ENCODE measurements at regions not wholly inside any gene's neighbourhood (a gene's known extent, or its start where the extent isn't known, plus 50 kb on each side); places are given as distances from the start of the nearest gene placed in this dataset.
A peak's percentile ranks its signal among the peaks of the same experiment; 100 is the strongest.

DNA sequence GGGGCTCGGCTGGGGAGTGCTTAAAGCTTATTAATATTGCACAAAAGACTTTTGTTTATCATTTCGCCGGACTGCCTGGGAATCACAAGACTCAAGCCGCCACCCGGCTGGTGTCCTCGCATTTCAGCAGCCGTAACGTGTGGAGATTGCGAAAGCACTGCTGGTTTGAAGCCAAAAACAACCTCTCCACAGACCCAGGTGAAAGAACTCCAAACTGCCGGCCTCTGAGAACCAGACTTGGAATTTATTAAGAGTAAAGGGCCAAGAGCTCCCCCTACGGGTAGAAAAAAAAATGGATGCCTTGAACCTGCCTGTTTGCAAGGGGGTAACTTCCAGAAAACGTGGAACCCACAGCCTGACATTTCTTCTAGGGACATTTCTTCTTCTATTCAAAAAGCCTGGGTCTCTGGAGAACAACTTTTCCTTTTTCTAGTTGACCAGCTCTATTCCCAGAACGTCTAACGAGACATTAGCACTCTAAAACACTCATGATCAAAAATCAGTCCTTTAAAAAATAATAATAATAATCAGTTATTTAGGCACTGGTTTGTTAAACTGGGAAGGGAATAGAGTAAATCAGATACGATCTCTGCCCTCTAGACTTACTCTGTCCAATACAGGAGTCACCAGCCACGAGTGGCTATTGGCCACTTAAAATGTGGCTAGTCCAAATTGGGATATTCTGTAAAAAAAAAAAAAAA lies 216.3 kb downstream of the C1D start (continued):
- no peak for TF ChIP-seq JARID2 (CRISPR knock-in tag; IDR thresholded peaks at IDR 0.05; ENCODE audit: insufficient replicate concordance)
- TF ChIP-seq XBP1 (CRISPR knock-in tag; IDR thresholded peaks at IDR 0.05) = no peak
- TF ChIP-seq PATZ1 (CRISPR knock-in tag; IDR thresholded peaks at IDR 0.05) = 0 out of 2 replicates have a peak, but pooled peaks have one; percentile 11
- TF ChIP-seq TGIF2 (CRISPR knock-in tag; IDR thresholded peaks at IDR 0.05) = no peak
- no peak for TF ChIP-seq RELA (CRISPR knock-in tag; IDR thresholded peaks at IDR 0.05)
- no peak for TF ChIP-seq ZBTB34 (CRISPR knock-in tag; IDR thresholded peaks at IDR 0.05)
- 0 out of 2 replicates have a peak, but pooled peaks have one; percentile 65 for TF ChIP-seq ZSCAN20 (CRISPR knock-in tag; IDR thresholded peaks at IDR 0.05; ENCODE audit: borderline replicate concordance)
- TF ChIP-seq, protein P1, sequence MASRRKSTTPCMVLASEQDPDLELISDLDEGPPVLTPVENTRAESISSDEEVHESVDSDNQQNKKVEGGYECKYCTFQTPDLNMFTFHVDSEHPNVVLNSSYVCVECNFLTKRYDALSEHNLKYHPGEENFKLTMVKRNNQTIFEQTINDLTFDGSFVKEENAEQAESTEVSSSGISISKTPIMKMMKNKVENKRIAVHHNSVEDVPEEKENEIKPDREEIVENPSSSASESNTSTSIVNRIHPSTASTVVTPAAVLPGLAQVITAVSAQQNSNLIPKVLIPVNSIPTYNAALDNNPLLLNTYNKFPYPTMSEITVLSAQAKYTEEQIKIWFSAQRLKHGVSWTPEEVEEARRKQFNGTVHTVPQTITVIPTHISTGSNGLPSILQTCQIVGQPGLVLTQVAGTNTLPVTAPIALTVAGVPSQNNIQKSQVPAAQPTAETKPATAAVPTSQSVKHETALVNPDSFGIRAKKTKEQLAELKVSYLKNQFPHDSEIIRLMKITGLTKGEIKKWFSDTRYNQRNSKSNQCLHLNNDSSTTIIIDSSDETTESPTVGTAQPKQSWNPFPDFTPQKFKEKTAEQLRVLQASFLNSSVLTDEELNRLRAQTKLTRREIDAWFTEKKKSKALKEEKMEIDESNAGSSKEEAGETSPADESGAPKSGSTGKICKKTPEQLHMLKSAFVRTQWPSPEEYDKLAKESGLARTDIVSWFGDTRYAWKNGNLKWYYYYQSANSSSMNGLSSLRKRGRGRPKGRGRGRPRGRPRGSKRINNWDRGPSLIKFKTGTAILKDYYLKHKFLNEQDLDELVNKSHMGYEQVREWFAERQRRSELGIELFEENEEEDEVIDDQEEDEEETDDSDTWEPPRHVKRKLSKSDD (CRISPR knock-in tag; IDR thresholded peaks at IDR 0.05; ENCODE audit: low read depth) = no peak
- no peak for TF ChIP-seq ZNF746 (CRISPR knock-in tag; IDR thresholded peaks at IDR 0.05)
- TF ChIP-seq, protein P2, sequence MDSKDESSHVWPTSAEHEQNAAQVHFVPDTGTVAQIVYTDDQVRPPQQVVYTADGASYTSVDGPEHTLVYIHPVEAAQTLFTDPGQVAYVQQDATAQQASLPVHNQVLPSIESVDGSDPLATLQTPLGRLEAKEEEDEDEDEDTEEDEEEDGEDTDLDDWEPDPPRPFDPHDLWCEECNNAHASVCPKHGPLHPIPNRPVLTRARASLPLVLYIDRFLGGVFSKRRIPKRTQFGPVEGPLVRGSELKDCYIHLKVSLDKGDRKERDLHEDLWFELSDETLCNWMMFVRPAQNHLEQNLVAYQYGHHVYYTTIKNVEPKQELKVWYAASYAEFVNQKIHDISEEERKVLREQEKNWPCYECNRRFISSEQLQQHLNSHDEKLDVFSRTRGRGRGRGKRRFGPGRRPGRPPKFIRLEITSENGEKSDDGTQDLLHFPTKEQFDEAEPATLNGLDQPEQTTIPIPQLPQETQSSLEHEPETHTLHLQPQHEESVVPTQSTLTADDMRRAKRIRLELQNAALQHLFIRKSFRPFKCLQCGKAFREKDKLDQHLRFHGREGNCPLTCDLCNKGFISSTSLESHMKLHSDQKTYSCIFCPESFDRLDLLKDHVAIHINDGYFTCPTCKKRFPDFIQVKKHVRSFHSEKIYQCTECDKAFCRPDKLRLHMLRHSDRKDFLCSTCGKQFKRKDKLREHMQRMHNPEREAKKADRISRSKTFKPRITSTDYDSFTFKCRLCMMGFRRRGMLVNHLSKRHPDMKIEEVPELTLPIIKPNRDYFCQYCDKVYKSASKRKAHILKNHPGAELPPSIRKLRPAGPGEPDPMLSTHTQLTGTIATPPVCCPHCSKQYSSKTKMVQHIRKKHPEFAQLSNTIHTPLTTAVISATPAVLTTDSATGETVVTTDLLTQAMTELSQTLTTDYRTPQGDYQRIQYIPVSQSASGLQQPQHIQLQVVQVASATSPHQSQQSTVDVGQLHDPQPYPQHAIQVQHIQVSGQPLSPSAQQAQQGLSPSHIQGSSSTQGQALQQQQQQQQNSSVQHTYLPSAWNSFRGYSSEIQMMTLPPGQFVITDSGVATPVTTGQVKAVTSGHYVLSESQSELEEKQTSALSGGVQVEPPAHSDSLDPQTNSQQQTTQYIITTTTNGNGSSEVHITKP (CRISPR knock-in tag; IDR thresholded peaks at IDR 0.05; ENCODE audit: low read depth) = 0 out of 2 replicates have a peak, but pooled peaks have one; percentile 47
- TF ChIP-seq HCFC1 (IDR thresholded peaks at IDR 0.05; ENCODE audit: low read depth, low read length) = no peak
- peak; percentile 59; the same call in 1 of the 2 replicates for TF ChIP-seq CBX5 (CRISPR knock-in tag; IDR thresholded peaks at IDR 0.05; ENCODE audit: borderline replicate concordance)
- TF ChIP-seq, protein P3, sequence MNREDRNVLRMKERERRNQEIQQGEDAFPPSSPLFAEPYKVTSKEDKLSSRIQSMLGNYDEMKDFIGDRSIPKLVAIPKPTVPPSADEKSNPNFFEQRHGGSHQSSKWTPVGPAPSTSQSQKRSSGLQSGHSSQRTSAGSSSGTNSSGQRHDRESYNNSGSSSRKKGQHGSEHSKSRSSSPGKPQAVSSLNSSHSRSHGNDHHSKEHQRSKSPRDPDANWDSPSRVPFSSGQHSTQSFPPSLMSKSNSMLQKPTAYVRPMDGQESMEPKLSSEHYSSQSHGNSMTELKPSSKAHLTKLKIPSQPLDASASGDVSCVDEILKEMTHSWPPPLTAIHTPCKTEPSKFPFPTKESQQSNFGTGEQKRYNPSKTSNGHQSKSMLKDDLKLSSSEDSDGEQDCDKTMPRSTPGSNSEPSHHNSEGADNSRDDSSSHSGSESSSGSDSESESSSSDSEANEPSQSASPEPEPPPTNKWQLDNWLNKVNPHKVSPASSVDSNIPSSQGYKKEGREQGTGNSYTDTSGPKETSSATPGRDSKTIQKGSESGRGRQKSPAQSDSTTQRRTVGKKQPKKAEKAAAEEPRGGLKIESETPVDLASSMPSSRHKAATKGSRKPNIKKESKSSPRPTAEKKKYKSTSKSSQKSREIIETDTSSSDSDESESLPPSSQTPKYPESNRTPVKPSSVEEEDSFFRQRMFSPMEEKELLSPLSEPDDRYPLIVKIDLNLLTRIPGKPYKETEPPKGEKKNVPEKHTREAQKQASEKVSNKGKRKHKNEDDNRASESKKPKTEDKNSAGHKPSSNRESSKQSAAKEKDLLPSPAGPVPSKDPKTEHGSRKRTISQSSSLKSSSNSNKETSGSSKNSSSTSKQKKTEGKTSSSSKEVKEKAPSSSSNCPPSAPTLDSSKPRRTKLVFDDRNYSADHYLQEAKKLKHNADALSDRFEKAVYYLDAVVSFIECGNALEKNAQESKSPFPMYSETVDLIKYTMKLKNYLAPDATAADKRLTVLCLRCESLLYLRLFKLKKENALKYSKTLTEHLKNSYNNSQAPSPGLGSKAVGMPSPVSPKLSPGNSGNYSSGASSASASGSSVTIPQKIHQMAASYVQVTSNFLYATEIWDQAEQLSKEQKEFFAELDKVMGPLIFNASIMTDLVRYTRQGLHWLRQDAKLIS (CRISPR knock-in tag; IDR thresholded peaks at IDR 0.05) = no peak
- TF ChIP-seq ZNF720 (CRISPR knock-in tag; IDR thresholded peaks at IDR 0.05) = no peak
- TF ChIP-seq NCOA2 (CRISPR knock-in tag; IDR thresholded peaks at IDR 0.05) = no peak
